ENCODE measurements at regions not wholly inside any gene's neighbourhood (a gene's known extent, or its start where the extent isn't known, plus 50 kb on each side); places are given as distances from the start of the nearest gene placed in this dataset.
"Not testable (repeated sequence)": the region's sequence is repeated elsewhere in the genome, so short reads cannot be mapped to it uniquely, and the experiment has no call there.

GRCh38 chr6:135686784-135687301 lies 164.7 kb upstream of the PDE7B start:
- Histone ChIP-seq H3K27ac (no peak overlapping the region), H3K4me3 (no peak overlapping the region), H3K27me3 (no peaks in the 10 kb centered on the region), H3K9me3 (no peaks in the 10 kb centered on the region), H3K36me3 (no peaks in the 10 kb centered on the region), H3K4me1 (no peaks in the 10 kb centered on the region)
- intact Hi-C loops (cut with DNase I) = no loop called here
- TF ChIP-seq CTCF (IDR thresholded peaks at IDR 0.05) = no peak
- ATAC-seq = peak in 1 of 4 donors; percentile 16
- FAIRE-seq = no peak
- WGBS, 2 donors = 81 to 90% methylated on average over 2 of the region's 2 CpGs
- no peak for DNase-seq

GRCh38 chr6:135688476-135688875 lies 163.0 kb upstream of the PDE7B start:
- 80 to 85% methylated on average over 6 of the region's 6 CpGs for WGBS, 2 donors
- ATAC-seq; DNase-seq; H3K4me1 ChIP-seq; H3K36me3 ChIP-seq; FAIRE-seq; H3K9me3 ChIP-seq; H3K27ac ChIP-seq; H3K27me3 ChIP-seq; intact Hi-C loops (cut with DNase I); H3K4me3 ChIP-seq: not testable (repeated sequence)

GRCh38 chr6:135692426-135692825 lies 159.1 kb upstream of the PDE7B start:
- 80 to 88% methylated on average over 2 of the region's 2 CpGs for WGBS, 2 donors
- Histone ChIP-seq H3K9me3 (no peaks in the 10 kb centered on the region), H3K27me3 (no peaks in the 10 kb centered on the region), H3K27ac (no peak overlapping the region), H3K36me3 (no peaks in the 10 kb centered on the region), H3K4me1 (no peaks in the 10 kb centered on the region), H3K4me3 (no peak overlapping the region)
- ATAC-seq = no peak
- intact Hi-C loops (cut with DNase I) = no loop called here
- DNase-seq = no peak
- FAIRE-seq = no peak
- TF ChIP-seq CTCF (IDR thresholded peaks at IDR 0.05) = no peak

GRCh38 chr6:135693811-135694370 lies 157.6 kb upstream of the PDE7B start:
- Histone ChIP-seq H3K9me3 (no peaks in the 10 kb centered on the region), H3K27ac (no peak overlapping the region), H3K4me1 (no peaks in the 10 kb centered on the region), H3K4me3 (no peak overlapping the region), H3K36me3 (no peaks in the 10 kb centered on the region), H3K27me3 (no peaks in the 10 kb centered on the region)
- TF ChIP-seq CTCF (IDR thresholded peaks at IDR 0.05) = no peak
- FAIRE-seq (no peak), DNase-seq (no peak), ATAC-seq (no peak)
- 79 to 80% methylated on average over 7 of the region's 7 CpGs for WGBS, 2 donors
- intact Hi-C loops (cut with DNase I) = no loop called here

GRCh38 chr6:135699705-135700104 lies 151.8 kb upstream of the PDE7B start:
- H3K36me3 ChIP-seq = no peaks in the 10 kb centered on the region
- H3K9me3 ChIP-seq = no peaks in the 10 kb centered on the region
- TF ChIP-seq CTCF (IDR thresholded peaks at IDR 0.05) = no peak
- ATAC-seq (no peak), DNase-seq (no peak), FAIRE-seq (no peak)
- intact Hi-C loops (cut with DNase I) = no loop called here
- no peaks in the 10 kb centered on the region for H3K4me1 ChIP-seq
- no peak overlapping the region for H3K4me3 ChIP-seq
- no peak overlapping the region for H3K27ac ChIP-seq
- 77 to 91% methylated on average over 3 of the region's 3 CpGs for WGBS, 2 donors
- no peaks in the 10 kb centered on the region for H3K27me3 ChIP-seq
